ENCODE measurements at regions not wholly inside any gene's neighbourhood (a gene's known extent, or its start where the extent isn't known, plus 50 kb on each side); places are given as distances from the start of the nearest gene placed in this dataset.

- no peak for DNase-seq (ENCODE audit: low spot score)
Measured at GRCh38 chr15:79373113-79373512, 59.0 kb upstream of the MINAR1 start.

- DNase-seq (ENCODE audit: low spot score), result no peak
Measured at GRCh38 chr15:79373728-79374127, 58.4 kb upstream of the MINAR1 start.

GRCh38 chr15:79376383-79376782, 55.8 kb upstream of the MINAR1 start:
- DNase-seq (ENCODE audit: low spot score), result no peak

GRCh38 chr15:79378394-79379109, 53.6 kb upstream of the MINAR1 start:
- peak; percentile 7 for DNase-seq (ENCODE audit: low spot score)

GRCh38 chr15:79380755-79381497, 51.2 kb upstream of the MINAR1 start:
- peak; percentile 65 for DNase-seq (ENCODE audit: low spot score)

GRCh38 chr15:79381593-79381992, 50.5 kb upstream of the MINAR1 start:
- no peak for DNase-seq (ENCODE audit: low spot score)
